ENCODE measurements at regions not wholly inside any gene's neighbourhood (a gene's known extent, or its start where the extent isn't known, plus 50 kb on each side); places are given as distances from the start of the nearest gene placed in this dataset.

DNA sequence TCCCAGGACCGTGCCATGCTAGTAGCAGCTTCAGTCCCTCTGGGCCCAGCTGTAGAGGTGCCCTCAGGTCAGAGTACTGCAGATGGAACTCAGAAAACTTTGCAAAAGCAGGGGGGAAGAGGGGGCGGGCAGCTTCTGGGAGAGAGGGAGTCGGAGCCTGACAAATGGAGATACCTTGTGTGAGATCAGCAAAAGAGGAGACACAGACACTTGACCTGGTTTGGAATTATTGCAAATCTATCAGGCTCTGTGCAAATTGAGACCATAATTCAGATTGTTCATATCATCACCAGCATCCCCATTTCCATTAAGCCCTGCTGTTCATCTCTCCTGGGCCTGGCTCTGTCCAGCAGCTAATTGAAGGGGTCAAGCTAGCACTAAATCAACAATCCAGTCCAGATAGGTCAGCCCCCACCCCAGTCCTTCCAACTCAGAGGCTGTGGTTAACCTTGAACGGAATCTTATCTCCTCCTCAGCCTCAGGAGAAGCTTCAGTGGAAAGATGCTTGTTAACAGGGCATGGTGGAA lies 292.6 kb upstream of the PLET1 start:
- TF ChIP-seq, protein P1, sequence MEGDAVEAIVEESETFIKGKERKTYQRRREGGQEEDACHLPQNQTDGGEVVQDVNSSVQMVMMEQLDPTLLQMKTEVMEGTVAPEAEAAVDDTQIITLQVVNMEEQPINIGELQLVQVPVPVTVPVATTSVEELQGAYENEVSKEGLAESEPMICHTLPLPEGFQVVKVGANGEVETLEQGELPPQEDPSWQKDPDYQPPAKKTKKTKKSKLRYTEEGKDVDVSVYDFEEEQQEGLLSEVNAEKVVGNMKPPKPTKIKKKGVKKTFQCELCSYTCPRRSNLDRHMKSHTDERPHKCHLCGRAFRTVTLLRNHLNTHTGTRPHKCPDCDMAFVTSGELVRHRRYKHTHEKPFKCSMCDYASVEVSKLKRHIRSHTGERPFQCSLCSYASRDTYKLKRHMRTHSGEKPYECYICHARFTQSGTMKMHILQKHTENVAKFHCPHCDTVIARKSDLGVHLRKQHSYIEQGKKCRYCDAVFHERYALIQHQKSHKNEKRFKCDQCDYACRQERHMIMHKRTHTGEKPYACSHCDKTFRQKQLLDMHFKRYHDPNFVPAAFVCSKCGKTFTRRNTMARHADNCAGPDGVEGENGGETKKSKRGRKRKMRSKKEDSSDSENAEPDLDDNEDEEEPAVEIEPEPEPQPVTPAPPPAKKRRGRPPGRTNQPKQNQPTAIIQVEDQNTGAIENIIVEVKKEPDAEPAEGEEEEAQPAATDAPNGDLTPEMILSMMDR (IDR thresholded peaks at IDR 0.05) = no peak
- no peak for TF ChIP-seq POLR2A (IDR thresholded peaks at IDR 0.05)
- intact Hi-C loops (cut with DNase I; ENCODE audit: low total_unique reads) = no loop called here
- H3K4me3 ChIP-seq (ENCODE audit: low read depth, poor library complexity, severe bottlenecking) = no peak overlapping the region
- WGBS, 2 donors = 74 to 76% methylated on average over 4 of the region's 4 CpGs
- DNase-seq (ENCODE audit: low spot score in 2 of 2) = no peak

DNA sequence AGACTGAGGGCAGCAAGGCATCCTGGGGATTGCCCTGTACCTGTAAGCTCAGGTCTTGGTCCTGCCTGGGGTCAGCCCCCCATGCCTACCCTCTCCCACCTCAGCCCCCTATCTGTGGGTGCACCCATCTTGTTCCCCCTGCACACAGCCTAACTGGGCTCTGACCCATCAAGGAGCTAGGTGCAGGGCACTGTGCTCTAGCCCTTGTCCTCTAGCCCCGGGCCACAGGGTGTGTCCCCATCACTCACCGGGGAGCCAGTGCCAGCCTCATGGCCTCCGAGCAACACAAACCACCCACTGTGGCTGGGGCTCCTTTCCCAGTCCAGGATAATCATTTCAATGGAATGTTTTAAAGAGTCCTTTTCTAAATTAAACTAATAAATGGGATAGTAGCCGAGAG lies 293.9 kb upstream of the PLET1 start:
- TF ChIP-seq POLR2A (IDR thresholded peaks at IDR 0.05) = no peak
- TF ChIP-seq, protein P1 (IDR thresholded peaks at IDR 0.05) = no peak
- no peak for DNase-seq (ENCODE audit: low spot score in 2 of 2)
- no peak overlapping the region for H3K4me3 ChIP-seq (ENCODE audit: low read depth, poor library complexity, severe bottlenecking)
- 30 to 48% methylated on average over 4 of the region's 4 CpGs for WGBS, 2 donors
- intact Hi-C loops (cut with DNase I; ENCODE audit: low total_unique reads) = no loop called here

DNA sequence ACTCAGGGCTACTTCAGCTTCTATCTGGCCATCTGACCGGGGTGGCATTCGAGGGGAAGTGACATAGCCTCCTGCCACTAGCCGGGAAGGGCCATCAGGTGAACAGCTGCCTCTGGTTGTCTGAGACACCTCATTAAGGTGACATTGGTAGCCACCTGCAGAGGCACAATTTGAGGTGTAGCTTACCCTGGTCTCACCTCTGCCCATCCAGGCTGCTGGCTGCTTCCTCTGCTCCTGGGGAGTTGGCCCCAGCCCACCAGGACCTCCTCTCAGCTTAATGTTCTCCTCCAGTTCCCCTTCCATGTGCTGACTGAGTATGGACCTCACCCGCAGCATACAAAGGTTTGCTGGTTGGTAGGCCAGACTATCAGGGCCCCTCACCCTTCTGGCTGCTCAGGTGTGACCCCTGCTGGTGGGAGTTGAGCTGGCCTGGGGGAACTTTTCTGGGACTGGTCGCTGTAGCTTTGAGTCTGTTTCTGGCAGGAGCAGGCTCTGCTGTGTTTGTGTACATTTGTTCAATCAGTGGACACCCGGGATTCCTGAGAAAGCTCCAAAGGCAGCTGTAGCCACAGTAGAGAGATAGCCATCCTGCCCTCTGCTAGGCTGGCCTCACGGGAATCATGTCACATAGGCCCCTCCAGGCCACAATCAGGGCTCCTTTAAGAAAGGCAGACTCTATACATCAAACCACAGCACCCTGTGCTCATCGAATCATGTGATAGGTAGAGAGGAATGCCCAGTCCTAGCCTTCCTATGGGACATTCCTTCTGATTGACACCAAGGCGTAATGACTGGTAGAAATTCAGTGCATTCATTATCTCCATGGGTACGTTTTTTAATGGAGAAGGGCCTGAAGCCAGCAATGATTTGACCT lies 295.1 kb upstream of the PLET1 start:
- TF ChIP-seq, protein P1 (IDR thresholded peaks at IDR 0.05) = no peak
- TF ChIP-seq POLR2A (IDR thresholded peaks at IDR 0.05) = no peak
- no peak for DNase-seq (ENCODE audit: low spot score in 2 of 2)
- intact Hi-C loops (cut with DNase I; ENCODE audit: low total_unique reads) = no loop called here
- 65 to 69% methylated on average over 10 of the region's 10 CpGs for WGBS, 2 donors
- H3K4me3 ChIP-seq (ENCODE audit: low read depth, poor library complexity, severe bottlenecking) = no peak overlapping the region

DNA sequence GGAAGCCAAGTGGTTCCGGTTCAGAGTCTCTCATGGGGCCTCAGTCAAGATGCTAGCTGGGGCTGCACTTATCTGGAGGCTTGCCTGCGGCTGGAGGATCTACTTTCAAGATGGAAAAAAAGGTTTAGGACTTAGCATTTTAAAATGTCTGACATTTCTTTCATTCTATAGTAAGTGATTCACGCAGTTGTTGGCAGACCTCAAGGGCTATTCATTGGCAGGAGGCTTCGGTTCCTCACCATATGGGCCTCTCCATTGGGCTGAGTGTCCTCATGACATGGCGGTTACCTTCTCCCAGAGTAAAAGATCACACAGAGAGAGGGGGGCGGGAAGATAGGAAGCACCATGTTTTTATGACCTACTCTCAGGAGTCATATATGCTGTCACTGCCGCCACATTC lies 298.0 kb upstream of the PLET1 start:
- H3K4me3 ChIP-seq (ENCODE audit: low read depth, poor library complexity, severe bottlenecking) = no peak overlapping the region
- WGBS, 2 donors = 88 to 89% methylated on average over 7 of the region's 7 CpGs
- no peak for DNase-seq (ENCODE audit: low spot score in 2 of 2)
- intact Hi-C loops (cut with DNase I; ENCODE audit: low total_unique reads) = no loop called here
- TF ChIP-seq, protein P1 (IDR thresholded peaks at IDR 0.05) = no peak
- TF ChIP-seq POLR2A (IDR thresholded peaks at IDR 0.05) = no peak

DNA sequence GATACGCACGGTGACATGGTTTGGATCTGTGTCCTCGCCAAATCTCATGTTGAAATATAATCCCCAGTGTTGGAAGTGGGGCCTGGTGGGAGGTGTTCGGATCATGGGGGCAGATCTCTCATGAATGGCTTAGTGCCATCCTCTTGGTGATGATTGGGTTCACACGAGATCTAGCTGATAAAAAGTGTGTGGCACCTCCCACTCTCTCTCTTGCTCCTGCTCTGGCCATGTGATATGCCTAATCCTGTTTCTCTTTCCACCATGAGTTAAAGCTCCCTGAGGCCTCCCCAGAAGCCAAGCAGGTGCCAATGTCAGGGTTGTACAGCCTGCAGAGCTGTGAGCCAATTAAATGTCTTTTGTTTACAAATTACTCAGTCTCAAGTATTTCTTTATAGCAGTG lies 303.1 kb upstream of the PLET1 start:
- no peak for DNase-seq (ENCODE audit: low spot score in 2 of 2)
- H3K4me3 ChIP-seq (ENCODE audit: low read depth, poor library complexity, severe bottlenecking) = no peak overlapping the region
- intact Hi-C loops (cut with DNase I; ENCODE audit: low total_unique reads) = no loop called here
- TF ChIP-seq, protein P1 (IDR thresholded peaks at IDR 0.05) = no peak
- 75 to 84% methylated on average over 5 of the region's 5 CpGs for WGBS, 2 donors
